ENCODE measurements at regions not wholly inside any gene's neighbourhood (a gene's known extent, or its start where the extent isn't known, plus 50 kb on each side); places are given as distances from the start of the nearest gene placed in this dataset.

GRCh38 chr20:53748821-53749421 is 155.3 kb upstream of the ZNF217 start:
- Histone ChIP-seq H3K9ac (ENCODE audit: low read length) (no peak overlapping the region), H3K9me2 (replicated peaks; ENCODE audit: insufficient read depth, low read length) (no peaks in the 10 kb centered on the region), H3K27me3 (ENCODE audit: low read length) (no peaks in the 10 kb centered on the region), H3K4me3 (ENCODE audit: insufficient read depth, low read length, poor library complexity, severe bottlenecking) (no peak overlapping the region), H3K27ac (ENCODE audit: low read depth, low read length) (0 out of 2 replicates have a peak overlapping the region, but pooled peaks have one; percentile 5), H3F3A (ENCODE audit: insufficient read depth) (peaks cover 25% of the 10 kb centered on the region), H3K36me3 (ENCODE audit: low read length) (no peaks in the 10 kb centered on the region), H3K79me2 (ENCODE audit: insufficient read depth, low read length) (no peaks in the 10 kb centered on the region), H4K20me1 (ENCODE audit: low read depth, low read length) (no peaks in the 10 kb centered on the region), H3K9me3 (ENCODE audit: insufficient read depth, low read length) (no peaks in the 10 kb centered on the region), H2AFZ (ENCODE audit: low read depth, low read length, severe bottlenecking) (no peak overlapping the region), H3K4me2 (ENCODE audit: low read depth, low read length, poor library complexity, severe bottlenecking) (no peak overlapping the region)
- no peak for TF ChIP-seq CTCF (IDR thresholded peaks at IDR 0.05; ENCODE audit: insufficient read depth, low read length, poor library complexity, severe bottlenecking)
- no peak for TF ChIP-seq EZH2phosphoT487 (conservative IDR thresholded peaks at IDR 0.05; ENCODE audit: low read length)

GRCh38 chr20:53748176-53748575 is 154.5 kb upstream of the ZNF217 start:
- Histone ChIP-seq H3F3A (ENCODE audit: insufficient read depth) (peaks cover 25% of the 10 kb centered on the region), H3K36me3 (ENCODE audit: low read length) (no peaks in the 10 kb centered on the region), H2AFZ (ENCODE audit: low read depth, low read length, severe bottlenecking) (no peak overlapping the region), H3K4me2 (ENCODE audit: low read depth, low read length, poor library complexity, severe bottlenecking) (no peak overlapping the region), H3K27me3 (ENCODE audit: low read length) (no peaks in the 10 kb centered on the region), H3K9me3 (ENCODE audit: insufficient read depth, low read length) (no peaks in the 10 kb centered on the region), H4K20me1 (ENCODE audit: low read depth, low read length) (no peaks in the 10 kb centered on the region), H3K79me2 (ENCODE audit: insufficient read depth, low read length) (no peaks in the 10 kb centered on the region), H3K9ac (ENCODE audit: low read length) (no peak overlapping the region), H3K27ac (ENCODE audit: low read depth, low read length) (no peak overlapping the region), H3K4me3 (ENCODE audit: insufficient read depth, low read length, poor library complexity, severe bottlenecking) (no peak overlapping the region), H3K9me2 (replicated peaks; ENCODE audit: insufficient read depth, low read length) (no peaks in the 10 kb centered on the region)
- TF ChIP-seq CTCF (IDR thresholded peaks at IDR 0.05; ENCODE audit: insufficient read depth, low read length, poor library complexity, severe bottlenecking) (no peak), EZH2phosphoT487 (conservative IDR thresholded peaks at IDR 0.05; ENCODE audit: low read length) (no peak)

GRCh38 chr20:53743607-53744260 is 150.1 kb upstream of the ZNF217 start:
- no peak overlapping the region for H3K4me2 ChIP-seq (ENCODE audit: low read depth, low read length, poor library complexity, severe bottlenecking)
- H4K20me1 ChIP-seq (ENCODE audit: low read depth, low read length): no peaks in the 10 kb centered on the region
- no peak overlapping the region for H3K4me3 ChIP-seq (ENCODE audit: insufficient read depth, low read length, poor library complexity, severe bottlenecking)
- H3K9ac ChIP-seq (ENCODE audit: low read length): no peak overlapping the region
- peaks cover 3% of the 10 kb centered on the region; the same call in 1 of the 2 replicates for H3F3A ChIP-seq (ENCODE audit: insufficient read depth)
- no peak overlapping the region for H3K27ac ChIP-seq (ENCODE audit: low read depth, low read length)
- H3K9me2 ChIP-seq (replicated peaks; ENCODE audit: insufficient read depth, low read length): no peaks in the 10 kb centered on the region
- H3K36me3 ChIP-seq (ENCODE audit: low read length): no peaks in the 10 kb centered on the region
- TF ChIP-seq EZH2phosphoT487 (conservative IDR thresholded peaks at IDR 0.05; ENCODE audit: low read length): no peak
- no peak for TF ChIP-seq CTCF (IDR thresholded peaks at IDR 0.05; ENCODE audit: insufficient read depth, low read length, poor library complexity, severe bottlenecking)
- H3K27me3 ChIP-seq (ENCODE audit: low read length): no peaks in the 10 kb centered on the region
- no peaks in the 10 kb centered on the region for H3K9me3 ChIP-seq (ENCODE audit: insufficient read depth, low read length)
- no peaks in the 10 kb centered on the region for H3K79me2 ChIP-seq (ENCODE audit: insufficient read depth, low read length)
- no peak overlapping the region for H2AFZ ChIP-seq (ENCODE audit: low read depth, low read length, severe bottlenecking)

Measured in SU-DHL-6 (cell line).